Activated B cell treated with CpG ODN at 0.5 μM for 24 hours (primary cell): ENCODE measurements at regions not wholly inside any gene's neighbourhood (a gene's known extent, or its start where the extent isn't known, plus 50 kb on each side); places are given as distances from the start of the nearest gene placed in this dataset.

Source experiments
- ATAC-seq: fragments of 200-7000 bp; cut with Tn5 transposase; one replicate; pipeline ENCODE4 v1.10.0; 2021; ENCODE audit warnings: low read depth, mild to moderate bottlenecking, moderate library complexity
- CTCF ChIA-PET: fragments of 350-600 bp; sonication (Branson Sonifier 250); formaldehyde crosslinking; loops from one replicate; lab custom pipeline; 2021; ENCODE audit warnings: antibody characterized with exemption; lab: Charles Lee
- POLR2A ChIA-PET: fragments of 350-600 bp; sonication (Branson Sonifier 250); formaldehyde crosslinking; loops from one replicate; lab custom pipeline; 2021; ENCODE audit warnings: antibody characterized with exemption; lab: Charles Lee
- DNase-seq: peaks from one replicate; pipeline ENCODE4 v3.0.0; 2022
- H3K27ac Mint-ChIP-seq: one replicate; pipeline ENCODE4 v1.8.0; 2020; ENCODE audit warnings: mixed read lengths
- H3K27me3 Mint-ChIP-seq: one replicate; pipeline ENCODE4 v1.8.0; 2021; ENCODE audit warnings: mixed read lengths
- H3K36me3 Mint-ChIP-seq: one replicate; pipeline ENCODE4 v1.8.0; 2021; ENCODE audit warnings: low read depth, mixed read lengths
- H3K4me1 Mint-ChIP-seq: one replicate; pipeline ENCODE4 v1.8.0; 2021; ENCODE audit warnings: mixed read lengths
- H3K4me3 Mint-ChIP-seq: one replicate; pipeline ENCODE4 v1.8.0; 2020; ENCODE audit warnings: mild to moderate bottlenecking, mixed read lengths
- H3K9me3 Mint-ChIP-seq: one replicate; pipeline ENCODE4 v1.8.0; 2020; ENCODE audit warnings: mixed read lengths
- intact Hi-C: fragments of 100-400 bp; cut with micrococcal nuclease; formaldehyde crosslinking; loops from one replicate; pipeline ENCODE4 v1.15.1; 2024
- TF ChIP-seq, protein P1 (sequence below): fragments of 200-600 bp; IDR thresholded peaks from one replicate; pipeline ENCODE4 v1.8.0; 2022; ENCODE audit warnings: antibody characterized with exemption, mild to moderate bottlenecking

DNA sequence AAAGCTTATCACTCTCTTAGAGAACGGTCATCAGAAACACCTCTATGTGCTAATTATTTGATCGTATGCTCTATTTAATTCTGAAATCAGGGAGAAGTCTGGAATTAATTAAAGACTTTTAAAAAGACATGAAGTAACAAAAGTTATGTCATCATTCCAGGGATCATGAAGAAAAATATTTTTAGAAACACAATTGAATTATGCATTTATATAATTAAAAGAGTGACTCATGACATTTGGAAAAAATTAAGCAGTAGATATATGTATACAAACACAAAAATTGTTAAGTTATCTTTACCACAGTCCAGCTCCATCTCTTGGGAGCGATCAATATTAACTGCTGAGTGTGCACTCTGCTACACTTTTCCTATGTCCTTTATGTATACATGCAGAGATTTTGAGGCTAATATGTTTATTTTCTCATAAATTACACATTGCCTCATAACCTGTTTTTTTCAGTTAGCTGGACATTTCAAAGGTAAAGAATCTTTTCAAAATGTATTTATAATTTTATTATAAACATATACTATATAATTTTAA is 717.7 kb downstream of the GBE1 start:
- ATAC-seq (no peak), DNase-seq (no peak)
- ChIA-PET CTCF (no interaction called here), POLR2A (no interaction called here)
- H3K27ac Mint-ChIP-seq: no peak overlapping the region
- H3K36me3 Mint-ChIP-seq: no peaks in the 10 kb centered on the region
- intact Hi-C loops: no loop called here
- H3K9me3 Mint-ChIP-seq: peaks cover 2% of the 10 kb centered on the region
- no peaks in the 10 kb centered on the region for H3K27me3 Mint-ChIP-seq
- TF ChIP-seq, protein P1, sequence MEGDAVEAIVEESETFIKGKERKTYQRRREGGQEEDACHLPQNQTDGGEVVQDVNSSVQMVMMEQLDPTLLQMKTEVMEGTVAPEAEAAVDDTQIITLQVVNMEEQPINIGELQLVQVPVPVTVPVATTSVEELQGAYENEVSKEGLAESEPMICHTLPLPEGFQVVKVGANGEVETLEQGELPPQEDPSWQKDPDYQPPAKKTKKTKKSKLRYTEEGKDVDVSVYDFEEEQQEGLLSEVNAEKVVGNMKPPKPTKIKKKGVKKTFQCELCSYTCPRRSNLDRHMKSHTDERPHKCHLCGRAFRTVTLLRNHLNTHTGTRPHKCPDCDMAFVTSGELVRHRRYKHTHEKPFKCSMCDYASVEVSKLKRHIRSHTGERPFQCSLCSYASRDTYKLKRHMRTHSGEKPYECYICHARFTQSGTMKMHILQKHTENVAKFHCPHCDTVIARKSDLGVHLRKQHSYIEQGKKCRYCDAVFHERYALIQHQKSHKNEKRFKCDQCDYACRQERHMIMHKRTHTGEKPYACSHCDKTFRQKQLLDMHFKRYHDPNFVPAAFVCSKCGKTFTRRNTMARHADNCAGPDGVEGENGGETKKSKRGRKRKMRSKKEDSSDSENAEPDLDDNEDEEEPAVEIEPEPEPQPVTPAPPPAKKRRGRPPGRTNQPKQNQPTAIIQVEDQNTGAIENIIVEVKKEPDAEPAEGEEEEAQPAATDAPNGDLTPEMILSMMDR: no peak
- H3K4me1 Mint-ChIP-seq: no peaks in the 10 kb centered on the region
- no peak overlapping the region for H3K4me3 Mint-ChIP-seq

DNA sequence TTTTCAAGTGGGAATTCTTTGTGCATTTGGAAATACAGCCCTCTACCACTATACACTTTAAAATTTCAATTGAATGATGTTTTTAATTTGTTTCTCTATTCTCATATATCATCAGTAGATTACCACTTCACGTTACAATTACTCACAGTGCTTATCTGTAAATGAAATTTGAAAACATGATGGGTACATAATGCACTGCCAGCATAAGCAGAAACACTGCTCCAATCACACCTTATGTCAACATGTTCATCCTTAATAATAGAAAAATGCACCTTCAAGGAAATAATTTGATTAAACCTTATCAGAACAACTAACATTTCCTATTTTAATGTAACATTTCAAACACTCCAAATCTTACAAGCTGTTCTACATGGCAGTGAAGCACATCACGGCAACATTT is 718.4 kb downstream of the GBE1 start:
- DNase-seq: no peak
- ATAC-seq: no peak
- Mint-ChIP-seq H3K27me3 (no peaks in the 10 kb centered on the region), H3K4me3 (no peak overlapping the region), H3K9me3 (peaks cover 2% of the 10 kb centered on the region), H3K36me3 (no peaks in the 10 kb centered on the region), H3K4me1 (no peaks in the 10 kb centered on the region), H3K27ac (no peak overlapping the region)
- ChIA-PET CTCF (no interaction called here), POLR2A (no interaction called here)
- intact Hi-C loops: no loop called here
- TF ChIP-seq, protein P1: no peak

DNA sequence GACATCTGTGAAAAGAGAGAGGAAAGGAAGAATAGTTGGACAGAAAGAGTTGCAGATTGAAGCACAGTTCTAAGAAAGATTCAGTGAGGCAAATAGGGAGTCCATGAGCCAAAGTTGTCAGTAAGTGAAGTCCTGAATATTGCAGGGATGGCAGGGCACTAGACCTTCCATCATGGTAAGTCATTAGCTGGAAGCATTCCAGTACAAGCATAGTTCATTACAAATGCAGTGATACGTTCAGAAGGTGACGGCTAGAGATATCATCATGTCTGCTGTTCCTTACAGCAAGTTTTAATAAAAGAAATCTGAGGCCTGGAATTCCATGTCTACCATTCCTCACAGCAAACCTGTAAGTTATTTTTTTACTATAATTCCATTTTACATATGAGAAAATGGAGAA is 720.1 kb downstream of the GBE1 start:
- TF ChIP-seq, protein P1: no peak
- CTCF ChIA-PET: no interaction called here

DNA sequence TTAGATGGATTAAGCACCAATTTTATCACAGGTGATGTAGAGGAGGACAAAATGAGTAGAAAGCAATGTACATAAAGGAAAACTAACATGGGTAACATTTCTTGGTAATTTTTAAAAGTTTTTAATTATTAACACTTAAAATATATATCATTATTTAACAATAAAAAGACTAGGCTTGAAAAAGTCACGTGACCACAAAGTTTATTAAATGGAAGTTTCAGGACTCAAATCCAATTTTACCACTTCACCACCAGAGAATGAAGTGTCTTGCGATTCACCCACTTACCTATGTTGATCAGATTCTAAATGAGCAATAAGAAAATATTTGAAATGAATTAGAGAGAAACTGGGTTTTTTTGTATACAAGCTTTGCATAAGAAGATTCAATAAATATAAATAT is 721.3 kb downstream of the GBE1 start:
- no peaks in the 10 kb centered on the region for H3K27me3 Mint-ChIP-seq
- ChIA-PET POLR2A (no interaction called here), CTCF (no interaction called here)
- DNase-seq (no peak), ATAC-seq (no peak)
- TF ChIP-seq, protein P1: no peak
- H3K4me1 Mint-ChIP-seq: no peaks in the 10 kb centered on the region
- H3K36me3 Mint-ChIP-seq: no peaks in the 10 kb centered on the region
- H3K9me3 Mint-ChIP-seq: peaks cover 6% of the 10 kb centered on the region
- H3K27ac Mint-ChIP-seq: no peak overlapping the region
- intact Hi-C loops: no loop called here
- H3K4me3 Mint-ChIP-seq: no peak overlapping the region

More for the DNA sequence above, 720.1 kb downstream of the GBE1 start:
- no peak overlapping the region for H3K4me3 Mint-ChIP-seq
- no peak for ATAC-seq
- intact Hi-C loops: no loop called here
- H3K36me3 Mint-ChIP-seq: no peaks in the 10 kb centered on the region
- H3K27me3 Mint-ChIP-seq: no peaks in the 10 kb centered on the region
- no peaks in the 10 kb centered on the region for H3K4me1 Mint-ChIP-seq
- no peak for DNase-seq
- POLR2A ChIA-PET: no interaction called here
- H3K9me3 Mint-ChIP-seq: peaks cover 6% of the 10 kb centered on the region
- H3K27ac Mint-ChIP-seq: no peak overlapping the region

DNA sequence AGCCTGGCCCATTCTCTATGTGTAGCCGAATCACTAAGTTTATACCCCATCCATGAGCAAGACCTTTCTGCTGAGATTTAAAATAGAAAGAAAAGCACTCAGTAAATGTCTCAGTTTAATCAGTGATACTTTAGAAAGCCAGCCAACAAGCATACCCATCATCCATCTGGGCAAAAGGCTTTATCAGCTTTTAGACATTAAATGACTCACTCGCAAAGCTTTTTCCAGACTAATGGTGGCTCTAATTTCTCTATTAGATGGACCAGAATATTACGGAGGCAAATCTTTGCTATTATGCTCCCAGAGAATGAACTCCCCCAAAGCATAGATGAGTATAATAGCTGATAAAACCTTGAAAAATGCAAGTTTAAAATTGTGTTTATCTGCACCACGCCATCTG is 727.8 kb downstream of the GBE1 start:
- no peak for ATAC-seq
- Mint-ChIP-seq H3K4me3 (no peak overlapping the region), H3K27me3 (no peaks in the 10 kb centered on the region), H3K9me3 (peaks cover 11% of the 10 kb centered on the region), H3K4me1 (no peaks in the 10 kb centered on the region), H3K27ac (no peak overlapping the region), H3K36me3 (no peaks in the 10 kb centered on the region)
- intact Hi-C loops: no loop called here
- no peak for DNase-seq
- ChIA-PET POLR2A (no interaction called here), CTCF (no interaction called here)
- TF ChIP-seq, protein P1: no peak
